ENCODE measurements at regions not wholly inside any gene's neighbourhood (a gene's known extent, or its start where the extent isn't known, plus 50 kb on each side); places are given as distances from the start of the nearest gene placed in this dataset.

- no peaks in the 10 kb centered on the region for H3K27me3 ChIP-seq (ENCODE audit: control insufficient read depth in 3 of 3, insufficient read depth in 3 of 3, low read length in 2 of 3)
- no peaks in the 10 kb centered on the region for H3K9me3 ChIP-seq (ENCODE audit: control insufficient read depth in 4 of 4, insufficient read depth in 3 of 4, low read length in 3 of 4)
- 79% methylated on average over 3 of the region's 3 CpGs for WGBS, 2 donors
- no peaks in the 10 kb centered on the region for H3K4me1 ChIP-seq (ENCODE audit: control insufficient read depth in 5 of 5, insufficient read depth in 5 of 5, low read length in 5 of 5)
- DNase-seq (no peak), ATAC-seq (ENCODE audit: insufficient read depth, low FRiP score) (no peak)
- H3K9ac ChIP-seq (ENCODE audit: insufficient read depth in 1 of 2, low read length in 2 of 2) = no peak overlapping the region
- TF ChIP-seq CTCF (IDR thresholded peaks at IDR 0.05; ENCODE audit: control extremely low read depth, extremely low read depth) = no peak
- H3K36me3 ChIP-seq (ENCODE audit: control insufficient read depth in 4 of 4, insufficient read depth in 4 of 4, low read length in 4 of 4) = no peaks in the 10 kb centered on the region
- no peak overlapping the region for H3K4me3 ChIP-seq
- no peak overlapping the region for H3K27ac ChIP-seq (ENCODE audit: low read depth in 1 of 2, low read length in 1 of 2)
Observed at GRCh38 chr2:114248648-114249047, 193.8 kb upstream of the DPP10 start.

DNA sequence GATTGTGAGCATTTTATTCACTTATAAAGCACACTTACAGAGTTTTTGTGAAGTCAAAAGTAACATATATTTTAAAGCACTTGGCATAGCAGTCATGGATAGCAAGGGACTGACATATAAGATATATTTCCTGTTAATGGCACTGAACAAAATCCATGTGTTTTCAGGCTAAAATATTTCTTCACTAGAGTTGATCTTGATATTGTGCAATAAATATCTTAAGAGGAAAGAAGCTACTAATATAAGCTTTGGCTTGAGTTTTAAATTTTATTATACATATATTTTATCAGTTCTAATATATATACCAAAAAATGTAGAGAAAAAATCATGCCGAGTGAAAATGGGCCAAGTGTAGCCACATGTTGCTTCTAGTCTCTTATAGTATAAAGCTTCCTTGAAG, 189.7 kb upstream of the DPP10 start:
- 89 to 97% methylated on average over 1 of the region's 1 CpG for WGBS, 2 donors
- ATAC-seq (ENCODE audit: insufficient read depth, low FRiP score) = no peak
- no peaks in the 10 kb centered on the region for H3K9me3 ChIP-seq (ENCODE audit: control insufficient read depth in 4 of 4, insufficient read depth in 3 of 4, low read length in 3 of 4)
- no peak overlapping the region for H3K4me3 ChIP-seq
- H3K4me1 ChIP-seq (ENCODE audit: control insufficient read depth in 5 of 5, insufficient read depth in 5 of 5, low read length in 5 of 5) = no peaks in the 10 kb centered on the region
- TF ChIP-seq CTCF (IDR thresholded peaks at IDR 0.05; ENCODE audit: control extremely low read depth, extremely low read depth) = no peak
- H3K9ac ChIP-seq (ENCODE audit: insufficient read depth in 1 of 2, low read length in 2 of 2) = no peak overlapping the region
- no peak overlapping the region for H3K27ac ChIP-seq (ENCODE audit: low read depth in 1 of 2, low read length in 1 of 2)
- no peaks in the 10 kb centered on the region for H3K36me3 ChIP-seq (ENCODE audit: control insufficient read depth in 4 of 4, insufficient read depth in 4 of 4, low read length in 4 of 4)
- DNase-seq = no peak
- no peaks in the 10 kb centered on the region for H3K27me3 ChIP-seq (ENCODE audit: control insufficient read depth in 3 of 3, insufficient read depth in 3 of 3, low read length in 2 of 3)

GRCh38 chr2:114254875-114255274, 187.6 kb upstream of the DPP10 start:
- Histone ChIP-seq H3K27ac (ENCODE audit: low read depth in 1 of 2, low read length in 1 of 2) (no peak overlapping the region), H3K4me3 (no peak overlapping the region), H3K9me3 (ENCODE audit: control insufficient read depth in 4 of 4, insufficient read depth in 3 of 4, low read length in 3 of 4) (no peaks in the 10 kb centered on the region), H3K36me3 (ENCODE audit: control insufficient read depth in 4 of 4, insufficient read depth in 4 of 4, low read length in 4 of 4) (no peaks in the 10 kb centered on the region), H3K27me3 (ENCODE audit: control insufficient read depth in 3 of 3, insufficient read depth in 3 of 3, low read length in 2 of 3) (no peaks in the 10 kb centered on the region), H3K4me1 (ENCODE audit: control insufficient read depth in 5 of 5, insufficient read depth in 5 of 5, low read length in 5 of 5) (no peaks in the 10 kb centered on the region), H3K9ac (ENCODE audit: insufficient read depth in 1 of 2, low read length in 2 of 2) (no peak overlapping the region)
- DNase-seq (no peak), ATAC-seq (ENCODE audit: insufficient read depth, low FRiP score) (no peak)
- WGBS, 2 donors = 66 to 81% methylated on average over 2 of the region's 2 CpGs
- no peak for TF ChIP-seq CTCF (IDR thresholded peaks at IDR 0.05; ENCODE audit: control extremely low read depth, extremely low read depth)

- Histone ChIP-seq H3K36me3 (ENCODE audit: control insufficient read depth in 4 of 4, insufficient read depth in 4 of 4, low read length in 4 of 4) (no peaks in the 10 kb centered on the region), H3K9me3 (ENCODE audit: control insufficient read depth in 4 of 4, insufficient read depth in 3 of 4, low read length in 3 of 4) (no peaks in the 10 kb centered on the region), H3K9ac (ENCODE audit: insufficient read depth in 1 of 2, low read length in 2 of 2) (no peak overlapping the region), H3K27ac (ENCODE audit: low read depth in 1 of 2, low read length in 1 of 2) (no peak overlapping the region), H3K4me3 (no peak overlapping the region), H3K27me3 (ENCODE audit: control insufficient read depth in 3 of 3, insufficient read depth in 3 of 3, low read length in 2 of 3) (no peaks in the 10 kb centered on the region), H3K4me1 (ENCODE audit: control insufficient read depth in 5 of 5, insufficient read depth in 5 of 5, low read length in 5 of 5) (no peaks in the 10 kb centered on the region)
- no peak for DNase-seq
- WGBS, 2 donors = 88 to 97% methylated on average over 3 of the region's 3 CpGs
- TF ChIP-seq CTCF (IDR thresholded peaks at IDR 0.05; ENCODE audit: control extremely low read depth, extremely low read depth) = no peak
- no peak for ATAC-seq (ENCODE audit: insufficient read depth, low FRiP score)
Observed at GRCh38 chr2:114259389-114259788, 183.1 kb upstream of the DPP10 start.

All from lung (tissue), 11 donors.